BLaER1 treated with 17β-estradiol and CSF1 and Interleukin-3, amounts not matched to agents 10 nM and 100 nM (cell line): ENCODE measurements at regions not wholly inside any gene's neighbourhood (a gene's known extent, or its start where the extent isn't known, plus 50 kb on each side); places are given as distances from the start of the nearest gene placed in this dataset.

Experiments
- H3K27ac ChIP-seq, 11 experiments: shearing (Covaris generic); formaldehyde crosslinking; 2 replicates each; pipeline ENCODE4 v1.8.1; 2022
- H3K27me3 ChIP-seq, 11 experiments: shearing (Covaris generic); formaldehyde crosslinking; 2 replicates each; pipeline ENCODE4 v1.8.1; 2022
- H3K36me3 ChIP-seq, 11 experiments: shearing (Covaris generic); formaldehyde crosslinking; 2 replicates each; pipeline ENCODE4 v1.8.1; 2022
- H3K4me1 ChIP-seq, 10 experiments: shearing (Covaris generic); formaldehyde crosslinking; 2 replicates each; pipeline ENCODE4 v1.8.1; 2022
- H3K4me2 ChIP-seq, 11 experiments: shearing (Covaris generic); formaldehyde crosslinking; 2 replicates each; pipeline ENCODE4 v1.8.1; 2022
- H3K4me3 ChIP-seq, 10 experiments: shearing (Covaris generic); formaldehyde crosslinking; 2 replicates each; pipeline ENCODE4 v1.8.1; 2022
- H3K9ac ChIP-seq, 11 experiments: shearing (Covaris generic); formaldehyde crosslinking; 2 replicates each; pipeline ENCODE4 v1.8.1; 2022
- H3K9me3 ChIP-seq, 11 experiments: shearing (Covaris generic); formaldehyde crosslinking; replicated peaks in 1 of 11; 2 replicates each; pipeline ENCODE4 v1.8.1; 2022
- H4K20me1 ChIP-seq, 11 experiments: shearing (Covaris generic); formaldehyde crosslinking; 2 replicates each; pipeline ENCODE4 v1.8.1; 2022
- Cebpa-rat ChIP-seq, 11 experiments: shearing (Covaris generic); IDR thresholded peaks; 2 replicates each; pipeline ENCODE4 v1.8.1; 2022

DNA sequence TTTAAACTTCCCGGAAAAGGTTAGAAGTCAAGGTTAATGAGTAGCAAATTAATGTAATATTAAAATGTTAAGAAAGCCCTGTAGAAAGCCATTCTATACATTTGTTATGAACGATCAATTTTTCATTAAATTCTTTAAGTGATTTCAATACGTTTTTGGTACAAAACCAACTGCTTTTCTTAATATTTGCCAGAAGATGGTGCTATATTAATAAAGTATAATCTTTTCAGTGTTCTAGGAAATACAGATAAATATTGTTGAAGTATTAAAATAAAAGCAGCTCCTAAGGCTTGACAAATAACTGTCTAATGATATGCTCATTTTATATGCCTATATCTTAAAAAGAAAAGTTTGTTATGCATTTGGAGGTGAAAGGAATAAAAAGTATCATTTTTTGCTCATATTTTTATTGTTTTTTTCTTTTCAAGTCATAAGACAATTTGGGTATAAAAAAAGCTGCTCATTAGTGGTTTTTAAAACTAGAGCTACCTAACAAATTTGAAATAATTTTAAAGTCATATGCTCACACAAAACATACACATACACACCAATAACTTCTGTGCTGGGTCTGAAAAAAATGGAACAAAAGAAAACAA lies 130.3 kb upstream of the POT1 start:
- H3K36me3 ChIP-seq = no peaks in the 10 kb centered on the region
- H3K4me1 ChIP-seq = peaks cover 0 to 16% (median 0%) of the 10 kb centered on the region in 10 experiments; a peak in 7 of 20 replicates
- no peak overlapping the region for H3K4me3 ChIP-seq
- H3K27ac ChIP-seq = no peak overlapping the region
- no peak overlapping the region for H3K9ac ChIP-seq
- H3K4me2 ChIP-seq = no peak overlapping the region
- H4K20me1 ChIP-seq = no peaks in the 10 kb centered on the region
- no peaks in the 10 kb centered on the region for H3K27me3 ChIP-seq
- no peaks in the 10 kb centered on the region for H3K9me3 ChIP-seq
- no peak for TF ChIP-seq Cebpa-rat (IDR thresholded peaks at IDR 0.05)

DNA sequence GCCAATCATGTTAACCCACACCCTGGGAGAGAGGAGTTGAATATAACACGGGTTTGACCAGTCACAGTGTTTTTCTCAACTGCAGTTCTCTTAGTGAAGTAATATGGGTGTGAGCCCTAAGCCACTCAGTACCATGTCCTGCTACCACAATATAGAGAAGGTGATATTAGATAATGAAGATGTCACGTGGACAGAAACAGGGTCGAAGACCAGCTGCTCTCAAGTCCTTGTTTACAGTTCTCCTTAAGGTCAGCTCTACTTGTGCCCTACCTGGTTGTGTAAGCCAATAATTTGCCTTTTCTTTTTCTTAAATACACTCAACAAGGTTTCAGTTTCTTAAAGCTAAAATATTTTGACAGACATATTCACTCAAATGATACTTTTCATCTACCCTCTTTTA lies 128.3 kb upstream of the POT1 start:
- no peak for TF ChIP-seq Cebpa-rat (IDR thresholded peaks at IDR 0.05)
- Histone ChIP-seq H3K27ac (no peak overlapping the region), H3K27me3 (no peaks in the 10 kb centered on the region), H3K9me3 (no peaks in the 10 kb centered on the region), H3K9ac (no peak overlapping the region), H3K4me2 (no peak overlapping the region), H4K20me1 (no peaks in the 10 kb centered on the region), H3K36me3 (no peaks in the 10 kb centered on the region), H3K4me3 (no peak overlapping the region), H3K4me1 (peaks cover 0 to 12% (median 0%) of the 10 kb centered on the region in 10 experiments; a peak in 7 of 20 replicates)

DNA sequence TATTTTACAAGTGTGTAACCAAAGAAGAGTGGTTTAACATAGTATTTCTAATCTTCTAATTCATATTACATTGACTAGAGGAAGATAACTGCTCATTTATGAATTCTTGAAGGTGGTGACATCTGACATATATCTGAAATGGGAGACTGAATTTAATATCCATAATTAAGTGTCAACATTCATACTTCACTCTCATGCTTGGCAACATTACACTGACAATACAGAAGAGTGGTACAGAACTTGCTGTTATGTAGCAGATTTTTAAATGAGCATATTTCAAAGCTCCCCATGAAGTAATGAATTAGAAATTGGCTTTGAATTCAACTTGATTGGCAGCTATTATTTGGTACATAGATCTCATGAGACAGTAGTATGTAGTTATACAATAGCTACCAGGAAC lies 125.8 kb upstream of the POT1 start:
- Histone ChIP-seq H3K9ac (no peak overlapping the region), H3K27ac (no peak overlapping the region), H3K36me3 (no peaks in the 10 kb centered on the region), H4K20me1 (no peaks in the 10 kb centered on the region), H3K27me3 (no peaks in the 10 kb centered on the region), H3K4me3 (no peak overlapping the region), H3K9me3 (no peaks in the 10 kb centered on the region), H3K4me2 (no peak overlapping the region), H3K4me1 (peaks cover 0 to 4% (median 0%) of the 10 kb centered on the region in 10 experiments; a peak in 1 of 20 replicates)
- no peak for TF ChIP-seq Cebpa-rat (IDR thresholded peaks at IDR 0.05)

DNA sequence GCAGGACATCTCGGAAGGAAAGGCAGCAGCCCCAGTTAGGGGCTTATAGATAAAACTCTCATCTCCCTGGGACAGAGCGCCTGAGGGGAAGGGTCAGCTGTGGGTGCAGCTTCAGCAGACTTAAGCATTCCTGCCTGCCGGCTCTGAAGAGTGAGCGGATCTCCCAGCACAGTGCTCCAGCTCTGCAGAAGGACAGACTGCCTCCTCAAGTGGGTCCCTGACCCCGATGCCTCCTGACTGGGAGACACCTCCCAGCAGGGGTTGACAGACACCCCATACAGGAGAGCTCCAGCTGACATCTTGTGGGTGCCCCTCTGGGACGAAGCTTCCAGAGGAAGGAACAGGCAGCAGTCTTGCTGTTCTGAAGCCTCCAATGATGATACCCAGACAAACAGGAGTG lies 117.1 kb upstream of the POT1 start:
- H3K27me3 ChIP-seq = no peaks in the 10 kb centered on the region
- H3K36me3 ChIP-seq = no peaks in the 10 kb centered on the region
- no peak overlapping the region for H3K27ac ChIP-seq
- H3K4me3 ChIP-seq = no peak overlapping the region
- peaks cover 0 to 5% (median 0%) of the 10 kb centered on the region in 10 experiments; a peak in 1 of 20 replicates for H3K4me1 ChIP-seq
- no peaks in the 10 kb centered on the region for H4K20me1 ChIP-seq
- TF ChIP-seq Cebpa-rat (IDR thresholded peaks at IDR 0.05) = no peak
- H3K4me2 ChIP-seq = no peak overlapping the region
- H3K9ac ChIP-seq = no peak overlapping the region
- H3K9me3 ChIP-seq = no peaks in the 10 kb centered on the region

DNA sequence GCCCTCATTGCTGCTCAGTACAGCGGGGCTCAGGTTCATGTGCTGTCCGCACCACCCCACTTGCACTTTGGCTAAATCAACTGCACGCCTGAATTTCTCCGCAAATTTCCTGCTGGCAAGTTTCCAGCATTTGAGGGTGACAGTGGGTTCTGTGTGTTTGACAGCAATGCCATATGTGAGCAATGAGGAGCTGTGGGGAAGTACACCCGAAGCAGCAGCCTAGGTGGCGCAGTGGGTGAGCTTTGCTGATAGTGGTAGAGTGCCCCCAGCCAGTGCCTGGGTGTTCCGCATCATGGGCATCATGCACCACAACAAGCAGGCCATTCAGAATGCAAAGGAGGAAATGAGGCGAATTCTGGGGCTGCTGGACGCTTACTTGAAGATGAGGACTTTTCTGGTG lies 103.9 kb upstream of the POT1 start:
- Histone ChIP-seq H3K27me3 (no peaks in the 10 kb centered on the region), H3K27ac (no peak overlapping the region)

DNA sequence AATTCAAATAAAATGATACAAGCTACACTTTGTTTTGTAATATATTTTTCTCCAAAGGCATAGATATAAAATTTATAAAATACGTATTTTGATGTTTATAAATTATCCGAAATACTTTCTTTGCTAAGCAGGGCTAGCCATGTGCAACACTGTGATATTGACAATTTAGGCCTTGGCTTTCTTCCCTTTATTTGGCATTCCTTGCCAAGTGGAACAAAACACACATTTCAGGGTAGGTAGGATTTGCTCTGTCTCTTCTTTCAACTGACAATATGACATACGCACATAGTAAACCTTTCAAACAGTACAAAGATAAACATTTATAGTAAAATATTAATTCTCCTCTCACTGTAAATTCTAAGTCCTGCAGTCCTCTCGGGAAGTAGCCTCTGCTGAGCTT lies 103.3 kb upstream of the POT1 start:
- Histone ChIP-seq H3K4me3 (no peak overlapping the region), H3K9ac (no peak overlapping the region), H4K20me1 (no peaks in the 10 kb centered on the region), H3K36me3 (no peaks in the 10 kb centered on the region), H3K4me2 (no peak overlapping the region), H3K27ac (no peak overlapping the region), H3K9me3 (no peaks in the 10 kb centered on the region), H3K4me1 (no peaks in the 10 kb centered on the region), H3K27me3 (no peaks in the 10 kb centered on the region)
- no peak for TF ChIP-seq Cebpa-rat (IDR thresholded peaks at IDR 0.05)

More for the DNA sequence above, 103.9 kb upstream of the POT1 start:
- Histone ChIP-seq H3K4me2 (no peak overlapping the region), H3K4me3 (no peak overlapping the region), H4K20me1 (no peaks in the 10 kb centered on the region), H3K36me3 (no peaks in the 10 kb centered on the region), H3K4me1 (no peaks in the 10 kb centered on the region), H3K9me3 (no peaks in the 10 kb centered on the region), H3K9ac (no peak overlapping the region)
- no peak for TF ChIP-seq Cebpa-rat (IDR thresholded peaks at IDR 0.05)

DNA sequence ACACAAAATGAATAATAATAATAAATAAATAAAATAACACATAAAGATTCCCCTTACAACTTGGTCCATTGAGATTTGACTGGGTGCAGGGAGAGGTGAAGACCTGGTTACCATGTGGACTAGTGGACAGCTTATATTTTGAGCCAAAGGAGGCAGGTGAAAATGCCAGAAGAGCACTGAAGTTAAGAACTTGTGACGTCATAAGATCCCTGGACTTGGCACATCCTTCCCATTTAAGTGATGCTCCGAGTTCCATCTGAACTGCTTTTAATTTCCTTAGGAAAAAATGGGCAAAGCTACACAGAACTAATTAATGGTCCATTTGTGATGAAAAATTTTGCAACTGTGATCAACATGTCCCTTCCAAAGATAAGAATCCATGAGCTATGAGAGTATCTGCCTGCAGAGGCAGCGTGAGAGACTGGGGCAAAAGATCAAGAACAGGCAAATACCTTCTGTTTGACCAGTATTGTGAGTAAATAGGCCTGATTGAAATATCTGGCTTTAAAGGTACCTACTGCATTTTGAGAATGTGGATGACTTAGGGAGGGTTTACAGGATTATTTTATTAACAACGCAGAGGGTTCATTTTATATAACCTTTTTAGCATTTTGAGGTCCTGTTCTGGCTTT lies 101.2 kb upstream of the POT1 start:
- no peak overlapping the region for H3K27ac ChIP-seq
- H3K4me1 ChIP-seq = no peaks in the 10 kb centered on the region
- no peaks in the 10 kb centered on the region for H4K20me1 ChIP-seq
- no peak overlapping the region for H3K4me2 ChIP-seq
- no peaks in the 10 kb centered on the region for H3K27me3 ChIP-seq
- no peak overlapping the region for H3K4me3 ChIP-seq
- no peak for TF ChIP-seq Cebpa-rat (IDR thresholded peaks at IDR 0.05)
- H3K9me3 ChIP-seq = no peaks in the 10 kb centered on the region
- no peak overlapping the region for H3K9ac ChIP-seq
- H3K36me3 ChIP-seq = no peaks in the 10 kb centered on the region

DNA sequence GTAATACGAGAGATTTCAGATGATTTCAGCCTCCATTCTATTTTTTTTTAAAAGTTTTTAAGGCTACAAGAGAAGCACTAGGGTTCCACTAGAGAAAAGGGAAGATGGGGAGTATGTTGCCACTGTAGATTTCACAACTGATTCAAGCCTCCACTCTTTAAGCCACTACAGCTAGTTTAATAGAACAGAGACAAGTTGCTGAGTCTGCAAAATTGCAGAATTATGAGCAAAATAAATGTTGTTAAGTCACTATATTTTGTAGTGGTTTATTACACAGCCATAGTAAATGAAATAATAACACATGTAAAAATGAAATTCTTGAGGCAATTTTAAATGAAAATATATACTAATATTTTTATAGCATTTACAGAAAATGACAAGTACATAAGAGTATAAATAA lies 96.0 kb upstream of the POT1 start:
- no peak overlapping the region for H3K27ac ChIP-seq
- TF ChIP-seq Cebpa-rat (IDR thresholded peaks at IDR 0.05) = no peak

DNA sequence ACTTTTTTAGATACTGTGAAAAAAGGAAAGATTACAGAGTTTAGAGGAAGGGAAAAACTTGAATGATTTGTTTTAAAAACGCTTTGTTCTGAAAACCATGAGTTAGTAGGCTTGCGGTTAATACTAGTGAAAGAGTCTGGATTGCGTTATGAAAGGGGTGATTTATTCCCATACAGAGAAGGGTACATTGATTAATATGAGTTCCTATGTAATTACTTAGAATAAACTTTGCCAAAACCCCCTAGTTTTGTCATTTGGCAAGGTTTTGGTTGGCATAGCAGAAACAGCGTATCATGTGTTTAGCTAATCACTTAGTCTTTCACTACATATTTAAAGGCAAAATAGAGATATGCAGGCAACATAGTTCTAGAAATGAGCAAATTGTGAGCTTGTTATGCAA lies 91.2 kb upstream of the POT1 start:
- Histone ChIP-seq H3K27me3 (no peaks in the 10 kb centered on the region), H3K9me3 (peaks cover 0 to 11% (median 8%) of the 10 kb centered on the region in 11 experiments; a peak in 10 of 22 replicates), H3K36me3 (no peaks in the 10 kb centered on the region), H4K20me1 (no peaks in the 10 kb centered on the region), H3K4me3 (no peak overlapping the region), H3K9ac (no peak overlapping the region), H3K4me1 (no peaks in the 10 kb centered on the region), H3K4me2 (no peak overlapping the region), H3K27ac (no peak overlapping the region)
- TF ChIP-seq Cebpa-rat (IDR thresholded peaks at IDR 0.05) = no peak

More for the DNA sequence above, 96.0 kb upstream of the POT1 start:
- no peaks in the 10 kb centered on the region for H3K36me3 ChIP-seq
- H3K4me3 ChIP-seq = no peak overlapping the region
- no peak overlapping the region for H3K9ac ChIP-seq
- no peaks in the 10 kb centered on the region for H3K27me3 ChIP-seq
- H4K20me1 ChIP-seq = no peaks in the 10 kb centered on the region
- H3K9me3 ChIP-seq = peaks cover 0 to 11% (median 8%) of the 10 kb centered on the region in 11 experiments; a peak in 10 of 22 replicates
- no peak overlapping the region for H3K4me2 ChIP-seq
- no peaks in the 10 kb centered on the region for H3K4me1 ChIP-seq

DNA sequence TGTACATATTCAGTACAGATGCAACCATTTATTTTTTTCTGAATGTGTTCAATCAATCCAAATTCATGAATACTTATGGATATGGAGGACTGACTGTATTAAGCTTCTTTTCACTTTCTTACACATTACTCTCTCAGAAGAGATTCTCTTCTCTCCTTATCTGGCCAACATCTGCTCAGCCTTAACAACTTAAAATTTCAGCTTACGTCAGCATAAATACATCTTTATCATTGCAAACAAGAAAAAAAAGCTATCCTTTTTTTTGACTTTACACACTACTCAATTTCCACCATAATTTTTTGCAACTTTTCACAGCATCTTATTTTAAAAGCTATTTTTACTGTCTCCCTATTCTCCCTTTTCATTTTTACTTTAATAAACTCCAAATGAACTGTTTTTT lies 80.9 kb upstream of the POT1 start:
- no peak overlapping the region for H3K27ac ChIP-seq
- no peaks in the 10 kb centered on the region for H3K4me1 ChIP-seq
- H3K36me3 ChIP-seq = no peaks in the 10 kb centered on the region
- no peaks in the 10 kb centered on the region for H3K9me3 ChIP-seq
- no peaks in the 10 kb centered on the region for H4K20me1 ChIP-seq
- H3K9ac ChIP-seq = no peak overlapping the region
- no peak overlapping the region for H3K4me3 ChIP-seq
- no peak for TF ChIP-seq Cebpa-rat (IDR thresholded peaks at IDR 0.05)
- H3K4me2 ChIP-seq = no peak overlapping the region
- no peaks in the 10 kb centered on the region for H3K27me3 ChIP-seq
